ENCODE measurements at regions not wholly inside any gene's neighbourhood (a gene's known extent, or its start where the extent isn't known, plus 50 kb on each side); places are given as distances from the start of the nearest gene placed in this dataset.

- H3K4me1 ChIP-seq (ENCODE audit: insufficient read depth): no peaks in the 10 kb centered on the region
- H3K4me3 ChIP-seq (ENCODE audit: low read depth, low read length): no peak overlapping the region
- 87% methylated on average over 3 of the region's 3 CpGs for WGBS
- H3K36me3 ChIP-seq (ENCODE audit: insufficient read depth): no peaks in the 10 kb centered on the region
- H3K27ac ChIP-seq (ENCODE audit: low read depth): no peak overlapping the region
- no peak for DNase-seq (ENCODE audit: extremely low spot score)
These were observed 618.5 kb downstream of the KCNJ2 start for GRCh38 chr17:70787721-70788300.

GRCh38 chr17:70791748-70792443 lies 622.6 kb downstream of the KCNJ2 start:
- Histone ChIP-seq H3K36me3 (ENCODE audit: insufficient read depth) (no peaks in the 10 kb centered on the region), H3K27ac (ENCODE audit: low read depth) (no peak overlapping the region), H3K4me1 (ENCODE audit: insufficient read depth) (no peaks in the 10 kb centered on the region), H3K4me3 (ENCODE audit: low read depth, low read length) (no peak overlapping the region)
- WGBS: 85% methylated on average over 5 of the region's 5 CpGs
- no peak for DNase-seq (ENCODE audit: extremely low spot score)

GRCh38 chr17:70794738-70795137 lies 625.4 kb downstream of the KCNJ2 start:
- no peaks in the 10 kb centered on the region for H3K4me1 ChIP-seq (ENCODE audit: insufficient read depth)
- no peak overlapping the region for H3K4me3 ChIP-seq (ENCODE audit: low read depth, low read length)
- no peak for DNase-seq (ENCODE audit: extremely low spot score)
- H3K27ac ChIP-seq (ENCODE audit: low read depth): no peak overlapping the region
- WGBS: 84% methylated on average over 1 of the region's 1 CpG
- no peaks in the 10 kb centered on the region for H3K36me3 ChIP-seq (ENCODE audit: insufficient read depth)

- H3K36me3 ChIP-seq (ENCODE audit: insufficient read depth): no peaks in the 10 kb centered on the region
- no peaks in the 10 kb centered on the region for H3K4me1 ChIP-seq (ENCODE audit: insufficient read depth)
- WGBS: 82% methylated on average over 2 of the region's 2 CpGs
- no peak overlapping the region for H3K27ac ChIP-seq (ENCODE audit: low read depth)
- no peak for DNase-seq (ENCODE audit: extremely low spot score)
- H3K4me3 ChIP-seq (ENCODE audit: low read depth, low read length): no peak overlapping the region
These were observed 626.3 kb downstream of the KCNJ2 start for GRCh38 chr17:70795620-70796019.

GRCh38 chr17:70796757-70797156 lies 627.4 kb downstream of the KCNJ2 start:
- Histone ChIP-seq H3K4me1 (ENCODE audit: insufficient read depth) (no peaks in the 10 kb centered on the region), H3K36me3 (ENCODE audit: insufficient read depth) (no peaks in the 10 kb centered on the region), H3K4me3 (ENCODE audit: low read depth, low read length) (no peak overlapping the region), H3K27ac (ENCODE audit: low read depth) (no peak overlapping the region)
- 76% methylated on average over 4 of the region's 4 CpGs for WGBS
- no peak for DNase-seq (ENCODE audit: extremely low spot score)

GRCh38 chr17:70797166-70797565 lies 627.8 kb downstream of the KCNJ2 start:
- 58% methylated on average over 5 of the region's 5 CpGs for WGBS
- Histone ChIP-seq H3K27ac (ENCODE audit: low read depth) (no peak overlapping the region), H3K36me3 (ENCODE audit: insufficient read depth) (no peaks in the 10 kb centered on the region), H3K4me3 (ENCODE audit: low read depth, low read length) (no peak overlapping the region), H3K4me1 (ENCODE audit: insufficient read depth) (no peaks in the 10 kb centered on the region)
- no peak for DNase-seq (ENCODE audit: extremely low spot score)

- H3K4me1 ChIP-seq (ENCODE audit: insufficient read depth): no peaks in the 10 kb centered on the region
- H3K27ac ChIP-seq (ENCODE audit: low read depth): no peak overlapping the region
- DNase-seq (ENCODE audit: extremely low spot score): no peak
- no peak overlapping the region for H3K4me3 ChIP-seq (ENCODE audit: low read depth, low read length)
- no peaks in the 10 kb centered on the region for H3K36me3 ChIP-seq (ENCODE audit: insufficient read depth)
These were observed 634.8 kb downstream of the KCNJ2 start for GRCh38 chr17:70804161-70804560.

- no peaks in the 10 kb centered on the region for H3K36me3 ChIP-seq (ENCODE audit: insufficient read depth)
- 88% methylated on average over 2 of the region's 2 CpGs for WGBS
- H3K4me1 ChIP-seq (ENCODE audit: insufficient read depth): no peaks in the 10 kb centered on the region
- H3K4me3 ChIP-seq (ENCODE audit: low read depth, low read length): no peak overlapping the region
- no peak overlapping the region for H3K27ac ChIP-seq (ENCODE audit: low read depth)
- no peak for DNase-seq (ENCODE audit: extremely low spot score)
These were observed 639.3 kb downstream of the KCNJ2 start for GRCh38 chr17:70808596-70808995.

- WGBS: 37% methylated on average over 1 of the region's 1 CpG
- Histone ChIP-seq H3K4me1 (ENCODE audit: insufficient read depth) (no peaks in the 10 kb centered on the region), H3K4me3 (ENCODE audit: low read depth, low read length) (no peak overlapping the region), H3K36me3 (ENCODE audit: insufficient read depth) (no peaks in the 10 kb centered on the region), H3K27ac (ENCODE audit: low read depth) (no peak overlapping the region)
- DNase-seq (ENCODE audit: extremely low spot score): no peak
These were observed 641.3 kb downstream of the KCNJ2 start for GRCh38 chr17:70810609-70811008.

GRCh38 chr17:70813355-70813930 lies 644.1 kb downstream of the KCNJ2 start:
- no peaks in the 10 kb centered on the region for H3K36me3 ChIP-seq (ENCODE audit: insufficient read depth)
- WGBS: 76% methylated on average over 12 of the region's 12 CpGs
- H3K4me1 ChIP-seq (ENCODE audit: insufficient read depth): no peaks in the 10 kb centered on the region

GRCh38 chr17:70819183-70819582 lies 649.9 kb downstream of the KCNJ2 start:
- no peak for DNase-seq (ENCODE audit: extremely low spot score)
- Histone ChIP-seq H3K36me3 (ENCODE audit: insufficient read depth) (no peaks in the 10 kb centered on the region), H3K27ac (ENCODE audit: low read depth) (no peak overlapping the region), H3K4me1 (ENCODE audit: insufficient read depth) (no peaks in the 10 kb centered on the region), H3K4me3 (ENCODE audit: low read depth, low read length) (no peak overlapping the region)
- WGBS: 92% methylated on average over 2 of the region's 2 CpGs

More at GRCh38 chr17:70813355-70813930, 644.1 kb downstream of the KCNJ2 start:
- no peak overlapping the region for H3K4me3 ChIP-seq (ENCODE audit: low read depth, low read length)
- H3K27ac ChIP-seq (ENCODE audit: low read depth): no peak overlapping the region
- no peak for DNase-seq (ENCODE audit: extremely low spot score)

GRCh38 chr17:70820276-70820675 lies 650.9 kb downstream of the KCNJ2 start:
- Histone ChIP-seq H3K4me3 (ENCODE audit: low read depth, low read length) (no peak overlapping the region), H3K4me1 (ENCODE audit: insufficient read depth) (no peaks in the 10 kb centered on the region), H3K36me3 (ENCODE audit: insufficient read depth) (no peaks in the 10 kb centered on the region), H3K27ac (ENCODE audit: low read depth) (no peak overlapping the region)
- WGBS: 84% methylated on average over 6 of the region's 6 CpGs
- DNase-seq (ENCODE audit: extremely low spot score): no peak

- H3K4me1 ChIP-seq (ENCODE audit: insufficient read depth): no peaks in the 10 kb centered on the region
- no peak overlapping the region for H3K4me3 ChIP-seq (ENCODE audit: low read depth, low read length)
- 17% methylated on average over 2 of the region's 2 CpGs for WGBS
- DNase-seq (ENCODE audit: extremely low spot score): peak; percentile 7
- H3K36me3 ChIP-seq (ENCODE audit: insufficient read depth): no peaks in the 10 kb centered on the region
- H3K27ac ChIP-seq (ENCODE audit: low read depth): no peak overlapping the region
These were observed 656.2 kb downstream of the KCNJ2 start for GRCh38 chr17:70825321-70826125.

GRCh38 chr17:70829876-70830275 lies 660.5 kb downstream of the KCNJ2 start:
- H3K4me1 ChIP-seq (ENCODE audit: insufficient read depth): no peaks in the 10 kb centered on the region
- no peak for DNase-seq (ENCODE audit: extremely low spot score)
- H3K4me3 ChIP-seq (ENCODE audit: low read depth, low read length): no peak overlapping the region
- no peaks in the 10 kb centered on the region for H3K36me3 ChIP-seq (ENCODE audit: insufficient read depth)
- no peak overlapping the region for H3K27ac ChIP-seq (ENCODE audit: low read depth)

Measured in urinary bladder (tissue), 3 donors.